GM19238 (cell line): ENCODE measurements at regions not wholly inside any gene's neighbourhood (a gene's known extent, or its start where the extent isn't known, plus 50 kb on each side); places are given as distances from the start of the nearest gene placed in this dataset.

Source experiments
- DNase-seq: peaks from one replicate; pipeline ENCODE4 v3.0.0; 2011; ENCODE audit warnings: low spot score; ENCODE audit not compliant: insufficient read length

DNA sequence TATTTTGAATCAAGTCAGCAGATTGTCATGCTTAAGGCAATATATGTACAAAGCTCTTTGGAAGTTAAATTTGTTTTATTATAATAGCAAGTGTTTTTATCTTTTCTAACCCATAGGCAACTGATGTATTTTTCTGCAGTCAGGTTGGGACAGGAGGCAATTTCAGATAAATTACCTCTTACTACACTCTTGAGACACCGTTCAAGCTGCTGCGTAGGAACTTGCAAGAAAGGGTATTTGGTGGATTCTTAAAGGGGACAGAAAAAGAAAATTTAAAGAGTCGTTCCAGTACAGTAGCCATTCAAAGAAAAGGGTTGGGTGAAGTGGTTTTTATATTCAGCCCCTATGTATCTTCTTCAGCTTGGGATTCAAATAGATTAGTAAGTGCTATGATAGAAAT lies 112.4 kb upstream of the APC start:
- no peak for DNase-seq

- DNase-seq: no peak
Measured at GRCh38 chr5:112625689-112626438, 111.8 kb upstream of the APC start.

DNA sequence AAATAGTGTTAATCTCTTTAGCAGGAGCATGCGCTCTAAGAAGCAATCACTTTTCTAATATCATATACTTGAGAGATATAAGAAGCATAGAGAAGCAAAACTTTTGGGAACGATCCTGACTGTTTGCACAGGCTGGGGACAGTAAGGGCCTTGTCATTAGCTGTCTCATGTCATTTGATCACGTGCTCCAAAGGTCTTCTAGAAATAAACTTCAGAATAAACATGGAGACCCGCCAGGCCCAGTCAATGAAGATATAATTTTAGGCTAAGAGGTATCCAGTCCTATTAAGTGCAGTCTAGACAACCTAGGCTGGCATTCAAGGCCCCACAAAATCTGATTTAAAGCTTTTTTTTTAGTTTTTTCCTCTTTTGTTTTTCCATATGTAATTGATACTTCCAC lies 111.0 kb upstream of the APC start:
- no peak for DNase-seq

DNA sequence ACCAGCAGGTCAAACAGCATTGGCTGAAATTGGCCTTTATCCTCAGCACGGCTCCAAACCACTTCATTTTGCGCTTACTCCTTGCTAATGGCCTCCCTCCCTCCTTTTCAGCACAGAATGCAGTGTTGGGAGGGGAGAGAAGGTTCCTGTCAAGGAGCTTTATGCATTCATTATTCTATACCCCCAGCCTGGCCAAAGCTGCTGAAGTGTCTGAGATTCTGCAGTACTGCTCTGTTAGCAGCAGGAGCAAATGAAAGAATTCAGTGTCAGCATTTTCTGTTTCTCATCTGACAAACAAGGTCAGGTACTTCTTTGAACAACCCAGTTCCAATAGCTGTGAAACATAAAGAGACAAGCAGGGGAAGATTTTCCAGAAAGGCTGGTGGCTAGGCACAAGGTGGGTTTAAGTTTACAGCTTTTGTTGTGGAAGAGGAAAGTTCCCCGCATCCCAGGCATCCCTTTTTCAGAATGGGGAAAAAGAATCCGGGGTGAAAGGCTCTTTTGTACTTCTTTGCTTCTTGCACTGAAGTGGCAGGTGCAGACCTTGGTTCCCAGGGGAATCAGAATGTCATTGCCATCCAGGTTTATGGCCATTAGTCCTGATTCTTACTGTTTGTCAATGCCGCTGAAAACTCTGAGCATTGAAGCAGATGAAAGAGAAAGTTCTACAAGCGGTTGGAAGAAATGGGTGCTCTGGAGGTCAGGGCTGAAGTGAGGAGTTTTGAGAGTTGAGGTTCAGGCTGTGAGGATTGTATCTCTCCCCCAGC lies 109.3 kb upstream of the APC start:
- DNase-seq: no peak

GRCh38 chr5:112630246-112631009 lies 107.3 kb upstream of the APC start:
- no peak for DNase-seq

- no peak for DNase-seq
Measured at GRCh38 chr5:112634166-112634565, 103.5 kb upstream of the APC start.

GRCh38 chr5:112634796-112635195 lies 102.9 kb upstream of the APC start:
- no peak for DNase-seq

DNA sequence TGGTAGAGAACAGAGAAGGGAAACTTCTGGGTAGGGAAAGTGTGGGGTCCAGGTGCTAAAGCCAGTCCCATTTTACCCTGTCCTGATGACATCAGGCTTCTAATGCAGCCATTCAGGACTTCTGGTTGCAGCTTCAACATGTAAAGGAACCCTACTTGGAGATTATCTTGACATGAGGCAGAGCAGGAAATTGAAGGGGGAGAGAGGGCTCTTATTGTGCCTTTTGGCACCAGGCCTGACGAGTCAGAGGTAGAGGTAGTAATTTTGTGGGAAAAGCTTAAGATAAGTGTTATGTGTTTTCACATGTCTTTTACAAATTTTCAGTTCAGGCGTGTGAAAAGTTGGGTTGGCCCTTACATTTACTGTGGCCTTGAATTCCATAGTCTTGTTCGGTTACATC lies 102.4 kb upstream of the APC start:
- no peak for DNase-seq

GRCh38 chr5:112635771-112636731 lies 101.6 kb upstream of the APC start:
- no peak for DNase-seq

GRCh38 chr5:112636751-112637150 lies 100.9 kb upstream of the APC start:
- no peak for DNase-seq

DNA sequence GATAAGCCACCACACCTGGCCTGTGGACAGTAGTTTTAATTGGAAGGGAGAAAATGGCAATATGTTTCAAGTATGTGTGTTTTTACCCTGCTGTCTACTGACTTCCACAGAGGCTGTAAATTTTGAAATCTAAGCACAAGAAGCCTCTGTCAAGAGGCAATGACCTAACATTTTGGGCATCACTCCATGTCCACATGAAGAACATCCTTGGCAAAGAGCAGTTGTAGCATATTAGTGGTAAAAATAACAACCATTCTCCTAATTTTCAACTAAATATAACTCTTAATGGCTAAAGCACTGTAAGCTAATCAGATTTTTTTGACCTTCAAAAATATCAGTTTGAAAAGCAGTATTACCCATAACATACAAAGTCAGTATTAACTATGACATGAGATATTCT lies 100.3 kb upstream of the APC start:
- no peak for DNase-seq

- DNase-seq: no peak
Measured at GRCh38 chr5:112640546-112640945, 97.1 kb upstream of the APC start.

GRCh38 chr5:112641515-112642110 lies 96.1 kb upstream of the APC start:
- no peak for DNase-seq

- DNase-seq: no peak
Measured at GRCh38 chr5:112642885-112643284, 94.8 kb upstream of the APC start.

DNA sequence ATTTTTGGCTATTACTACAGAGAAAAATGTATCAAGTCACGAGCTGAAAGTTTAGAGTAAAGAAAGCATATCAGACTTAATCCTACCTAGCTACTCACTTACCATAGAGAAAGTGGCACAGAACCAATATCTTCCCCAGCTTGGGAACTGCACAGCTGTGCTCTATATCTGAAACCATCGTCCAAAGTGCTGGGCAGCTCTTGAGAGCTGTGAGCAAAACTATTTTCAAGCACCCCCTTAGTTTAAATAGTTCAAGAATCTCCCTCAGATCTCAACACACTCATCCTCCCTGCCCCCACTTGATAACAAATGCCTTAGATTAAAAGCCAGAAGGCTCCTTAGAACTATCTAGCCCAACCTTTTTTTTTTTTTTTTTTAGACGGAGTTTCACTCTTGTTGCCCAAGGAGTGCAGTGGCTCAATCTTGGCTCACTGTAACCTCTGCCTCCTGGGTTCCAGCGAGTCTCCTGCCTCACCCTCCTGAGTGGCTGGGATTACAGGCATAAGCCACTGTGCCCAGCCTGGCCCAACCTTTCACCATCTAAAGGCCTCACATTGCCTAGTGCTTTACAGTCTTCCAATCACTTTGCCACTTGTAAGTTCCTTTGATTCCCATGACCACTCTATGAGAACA lies 94.2 kb upstream of the APC start:
- DNase-seq: no peak

DNA sequence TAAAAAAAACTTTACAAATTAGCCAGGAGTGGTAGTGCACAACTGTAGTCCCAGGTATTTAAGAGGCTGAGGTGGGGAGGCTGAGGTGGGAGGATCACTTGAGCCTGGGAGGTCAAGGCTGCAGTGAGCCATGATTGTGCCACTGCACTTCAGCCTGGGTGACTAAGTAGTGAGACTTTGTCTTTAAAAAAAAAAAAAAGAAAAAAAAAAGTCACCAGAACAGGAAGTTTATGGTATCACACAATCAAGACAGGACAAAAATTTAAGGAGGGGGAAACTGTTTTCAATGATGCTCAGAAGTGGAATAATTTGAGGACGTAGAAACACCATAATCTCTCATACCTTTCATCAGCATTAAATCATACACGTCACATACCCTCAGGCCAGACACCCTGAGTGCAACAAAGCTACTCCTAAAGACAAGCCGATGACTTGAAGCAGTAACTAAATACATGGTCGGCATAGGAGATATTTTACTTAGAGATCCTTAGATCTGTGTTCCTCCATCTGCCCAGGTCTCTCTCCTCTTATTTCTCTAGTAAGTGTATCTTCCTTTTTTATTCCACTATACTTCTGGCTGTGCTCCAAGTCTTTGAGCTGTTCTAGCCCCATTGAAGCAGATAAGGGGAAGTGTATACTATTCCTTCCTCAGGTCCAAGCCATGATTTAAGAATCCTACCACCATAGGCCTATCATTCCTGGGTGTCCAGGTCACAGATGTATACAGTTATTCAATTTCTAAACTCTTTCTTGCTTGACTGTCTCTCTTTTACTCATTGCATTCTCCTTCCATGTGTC lies 91.3 kb upstream of the APC start:
- no peak for DNase-seq

GRCh38 chr5:112647428-112647827 lies 90.3 kb upstream of the APC start:
- no peak for DNase-seq

GRCh38 chr5:112648264-112648663 lies 89.4 kb upstream of the APC start:
- no peak for DNase-seq

- no peak for DNase-seq
Measured at GRCh38 chr5:112649882-112650281, 87.8 kb upstream of the APC start.
